Activated naive CD8-positive, alpha-beta T cell treated with anti-CD3 and anti-CD28 coated beads for 36 hours (primary cell): ENCODE measurements at regions not wholly inside any gene's neighbourhood (a gene's known extent, or its start where the extent isn't known, plus 50 kb on each side); places are given as distances from the start of the nearest gene placed in this dataset.
"Not testable (repeated sequence)": the region's sequence is repeated elsewhere in the genome, so short reads cannot be mapped to it uniquely, and the experiment has no call there.

Source experiments
- DNase-seq: peaks from one replicate; pipeline ENCODE4 v3.0.0; 2021
- H3K27ac Mint-ChIP-seq: one replicate; pipeline ENCODE4 v1.8.0; 2022; ENCODE audit warnings: mild to moderate bottlenecking, moderate library complexity, mixed read lengths
- H3K27me3 Mint-ChIP-seq: one replicate; pipeline ENCODE4 v1.8.0; 2022; ENCODE audit warnings: mild to moderate bottlenecking, mixed read lengths
- H3K36me3 Mint-ChIP-seq: one replicate; pipeline ENCODE4 v1.8.0; 2021; ENCODE audit warnings: mild to moderate bottlenecking, mixed read lengths
- H3K4me1 Mint-ChIP-seq: one replicate; pipeline ENCODE4 v1.8.0; 2021; ENCODE audit warnings: mixed read lengths
- H3K4me3 Mint-ChIP-seq: one replicate; pipeline ENCODE4 v1.8.0; 2022; ENCODE audit warnings: mild to moderate bottlenecking, moderate library complexity, mixed read lengths
- H3K9me3 Mint-ChIP-seq: one replicate; pipeline ENCODE4 v1.8.0; 2022; ENCODE audit warnings: mixed read lengths

DNA sequence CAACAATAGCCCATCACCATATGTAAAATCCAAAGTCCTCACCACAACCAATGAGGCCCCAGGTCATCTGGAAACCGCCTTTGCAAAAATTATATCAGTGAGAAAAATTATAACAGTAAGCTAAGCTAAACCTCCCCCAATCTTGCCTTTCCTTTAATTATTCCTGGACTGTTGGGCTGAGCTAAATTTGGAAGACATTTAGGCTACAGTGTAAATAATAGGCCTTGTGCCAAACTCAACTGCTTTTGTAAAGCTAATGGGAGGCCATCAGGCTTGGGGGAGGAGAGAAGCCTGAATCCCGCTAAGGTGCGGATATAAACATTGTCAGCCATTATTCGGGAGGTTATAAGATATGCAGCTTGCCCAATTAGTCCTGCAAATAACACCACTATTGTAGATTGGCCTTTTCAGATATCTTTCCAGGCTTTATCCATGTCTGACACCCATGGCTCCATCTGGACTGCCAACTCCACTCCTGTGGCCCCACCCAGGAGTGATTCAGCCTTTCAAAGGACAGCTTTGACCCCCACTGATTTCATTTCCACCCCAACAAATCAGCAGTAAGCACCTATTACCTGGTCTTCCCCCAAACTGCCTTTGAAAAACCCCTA lies 53.0 kb upstream of the CA12 start:
- no peak overlapping the region for H3K27ac Mint-ChIP-seq
- H3K36me3 Mint-ChIP-seq, result no peaks in the 10 kb centered on the region

DNA sequence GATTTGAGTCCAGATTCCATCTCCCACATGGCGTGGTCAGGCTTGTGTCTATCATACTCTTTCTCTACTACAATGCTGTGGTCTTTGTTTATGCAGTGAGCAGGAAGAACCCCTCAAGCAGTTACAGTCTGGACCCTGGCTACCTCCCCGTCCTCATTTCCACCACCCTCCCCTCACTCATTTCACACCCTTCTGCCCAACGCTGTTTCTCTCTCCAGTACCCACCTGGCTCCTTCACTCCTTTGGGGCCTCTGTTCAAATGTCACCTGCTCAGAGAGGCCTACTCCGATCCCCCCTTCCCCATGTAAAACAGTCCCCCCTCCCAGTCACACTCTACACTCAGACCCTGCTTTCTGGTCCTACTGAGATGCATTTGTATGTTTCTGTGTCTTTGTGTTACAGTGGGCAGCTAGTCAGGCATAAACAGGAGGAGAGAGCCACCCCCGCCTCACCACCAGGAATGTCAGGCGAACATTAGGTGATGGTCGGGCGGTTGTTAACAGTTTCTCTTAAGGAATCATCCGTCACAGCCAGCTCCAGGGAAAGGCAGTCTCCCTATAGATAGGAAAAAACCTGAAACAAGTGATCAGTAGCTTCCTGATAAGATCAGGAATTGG lies 53.7 kb upstream of the CA12 start:
- Mint-ChIP-seq H3K27me3 (no peaks in the 10 kb centered on the region), H3K36me3 (no peaks in the 10 kb centered on the region), H3K4me1 (peaks cover 22% of the 10 kb centered on the region), H3K27ac (no peak overlapping the region), H3K4me3 (no peak overlapping the region), H3K9me3 (no peaks in the 10 kb centered on the region)
- no peak for DNase-seq

More for the DNA sequence above, 53.0 kb upstream of the CA12 start:
- no peaks in the 10 kb centered on the region for H3K9me3 Mint-ChIP-seq
- no peak for DNase-seq
- H3K4me1 Mint-ChIP-seq, result peaks cover 18% of the 10 kb centered on the region
- no peaks in the 10 kb centered on the region for H3K27me3 Mint-ChIP-seq
- no peak overlapping the region for H3K4me3 Mint-ChIP-seq

DNA sequence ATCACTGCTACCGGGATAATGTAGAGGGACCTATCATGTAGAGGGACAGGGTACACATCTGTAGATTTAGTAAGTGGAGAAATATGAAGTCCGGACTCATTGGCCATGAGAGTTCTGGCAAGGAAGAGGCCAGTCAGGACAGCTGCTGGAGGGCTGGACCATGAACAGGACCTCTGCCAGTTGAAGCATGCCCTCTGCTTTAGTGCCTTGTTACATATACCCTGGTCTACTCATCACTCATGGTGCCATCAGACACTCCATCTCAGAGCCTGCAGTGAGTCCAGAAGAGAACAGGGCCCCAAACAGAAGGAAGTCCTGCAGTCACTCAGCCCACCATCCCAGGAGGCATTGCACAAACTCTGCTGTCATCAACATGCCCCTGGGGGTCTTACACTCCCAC lies 54.7 kb upstream of the CA12 start:
- Mint-ChIP-seq H3K36me3 (no peaks in the 10 kb centered on the region), H3K4me1 (peaks cover 29% of the 10 kb centered on the region), H3K27ac (peak overlapping the region; percentile 81), H3K4me3 (no peak overlapping the region), H3K27me3 (no peaks in the 10 kb centered on the region), H3K9me3 (no peaks in the 10 kb centered on the region)
- DNase-seq, result no peak

- Mint-ChIP-seq H3K4me1 (peaks cover 31% of the 10 kb centered on the region), H3K27me3 (no peaks in the 10 kb centered on the region), H3K4me3 (peak overlapping the region; percentile 12), H3K36me3 (no peaks in the 10 kb centered on the region), H3K9me3 (no peaks in the 10 kb centered on the region), H3K27ac (peak overlapping the region; percentile 81)
- peak; percentile 74 for DNase-seq
These were observed 55.3 kb upstream of the CA12 start for GRCh38 chr15:63436872-63437375.

DNA sequence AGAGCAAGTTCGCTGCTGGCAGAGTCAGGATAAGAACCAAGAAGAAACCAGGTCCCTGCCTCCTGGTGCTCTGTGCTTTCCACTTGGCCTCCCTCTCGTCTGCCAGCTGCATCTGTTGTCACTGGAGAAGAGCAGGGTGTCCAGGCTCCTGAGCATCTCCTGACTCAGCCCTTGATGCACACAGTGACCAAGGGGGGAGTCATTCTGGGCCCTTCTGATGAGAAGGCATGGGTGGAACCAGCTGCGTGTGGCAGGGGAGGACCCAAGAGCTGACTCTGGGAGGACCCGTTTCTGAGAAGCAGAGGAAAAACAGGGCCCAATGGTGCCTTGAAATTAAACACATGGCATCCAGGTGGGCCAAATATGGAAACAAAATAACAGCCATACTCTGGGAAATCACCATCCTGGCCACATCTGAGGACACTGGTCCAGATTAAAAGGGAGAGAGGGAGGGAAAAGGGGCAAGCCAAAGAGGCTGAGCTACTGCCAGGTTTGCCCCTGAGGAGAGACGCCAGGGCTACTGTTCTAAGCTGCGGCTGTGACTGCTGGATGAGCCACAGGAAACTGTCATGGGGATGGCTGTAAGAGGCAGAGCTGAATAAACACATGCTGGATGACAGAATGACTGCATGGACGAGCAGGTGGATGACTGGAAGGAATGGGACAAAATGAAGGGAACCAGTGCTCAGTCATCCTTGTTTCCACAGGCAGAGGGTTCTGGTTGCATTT lies 58.1 kb upstream of the CA12 start:
- DNase-seq, result no peak
- H3K4me3 Mint-ChIP-seq, result no peak overlapping the region
- H3K4me1 Mint-ChIP-seq, result peaks cover 34% of the 10 kb centered on the region
- no peaks in the 10 kb centered on the region for H3K27me3 Mint-ChIP-seq
- no peaks in the 10 kb centered on the region for H3K9me3 Mint-ChIP-seq
- H3K27ac Mint-ChIP-seq, result no peak overlapping the region
- no peaks in the 10 kb centered on the region for H3K36me3 Mint-ChIP-seq

DNA sequence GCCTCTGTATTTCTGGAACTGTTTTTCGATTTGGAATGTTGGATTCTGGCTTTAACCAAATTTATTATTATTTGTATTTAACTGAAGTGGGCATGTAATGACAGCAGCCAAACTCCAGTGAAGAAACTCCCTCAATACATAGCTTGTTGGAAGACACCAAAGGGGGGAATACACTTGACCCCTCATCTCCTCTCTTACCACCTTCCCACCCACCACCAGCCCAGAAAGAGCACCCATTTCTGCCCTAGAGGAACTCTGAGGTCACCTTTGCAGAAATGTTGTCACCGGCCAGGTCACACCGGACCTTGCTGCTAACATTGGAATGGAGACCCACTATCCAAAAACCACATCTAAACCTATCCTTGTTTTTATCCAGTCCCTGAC lies 58.6 kb upstream of the CA12 start:
- H3K27me3 Mint-ChIP-seq, result no peaks in the 10 kb centered on the region
- DNase-seq, result no peak
- H3K4me3 Mint-ChIP-seq, result no peak overlapping the region
- H3K9me3 Mint-ChIP-seq, result no peaks in the 10 kb centered on the region
- H3K36me3 Mint-ChIP-seq, result no peaks in the 10 kb centered on the region
- peaks cover 33% of the 10 kb centered on the region for H3K4me1 Mint-ChIP-seq
- no peak overlapping the region for H3K27ac Mint-ChIP-seq

DNA sequence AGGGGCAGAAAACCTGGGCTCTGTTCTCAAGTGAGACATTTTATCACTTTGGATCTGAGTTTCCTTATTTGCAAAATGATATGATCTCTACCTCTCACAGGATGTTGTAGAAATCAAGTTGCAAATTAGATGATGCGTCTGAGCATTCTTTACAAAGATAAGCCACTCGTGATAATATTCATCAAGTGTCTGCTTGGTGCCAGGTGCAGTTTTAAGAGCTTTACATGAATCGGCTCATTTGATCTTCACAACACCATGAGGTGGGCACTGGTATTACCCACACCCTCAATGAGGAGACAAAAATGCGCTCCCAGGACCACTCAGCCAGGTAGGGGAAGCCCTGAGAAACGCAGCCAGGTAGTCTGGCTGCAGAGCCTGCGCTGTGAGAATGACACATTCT lies 59.1 kb upstream of the CA12 start:
- no peak for DNase-seq
- H3K9me3 Mint-ChIP-seq, result no peaks in the 10 kb centered on the region
- H3K27me3 Mint-ChIP-seq, result no peaks in the 10 kb centered on the region
- H3K4me1 Mint-ChIP-seq, result peaks cover 37% of the 10 kb centered on the region
- no peak overlapping the region for H3K27ac Mint-ChIP-seq
- no peaks in the 10 kb centered on the region for H3K36me3 Mint-ChIP-seq
- no peak overlapping the region for H3K4me3 Mint-ChIP-seq

- H3K9me3 Mint-ChIP-seq, result no peaks in the 10 kb centered on the region
- DNase-seq, result no peak
- peaks cover 39% of the 10 kb centered on the region for H3K4me1 Mint-ChIP-seq
- H3K36me3 Mint-ChIP-seq, result no peaks in the 10 kb centered on the region
- H3K27ac Mint-ChIP-seq, result no peak overlapping the region
- no peaks in the 10 kb centered on the region for H3K27me3 Mint-ChIP-seq
- H3K4me3 Mint-ChIP-seq, result no peak overlapping the region
These were observed 59.6 kb upstream of the CA12 start for GRCh38 chr15:63441266-63441665.

DNA sequence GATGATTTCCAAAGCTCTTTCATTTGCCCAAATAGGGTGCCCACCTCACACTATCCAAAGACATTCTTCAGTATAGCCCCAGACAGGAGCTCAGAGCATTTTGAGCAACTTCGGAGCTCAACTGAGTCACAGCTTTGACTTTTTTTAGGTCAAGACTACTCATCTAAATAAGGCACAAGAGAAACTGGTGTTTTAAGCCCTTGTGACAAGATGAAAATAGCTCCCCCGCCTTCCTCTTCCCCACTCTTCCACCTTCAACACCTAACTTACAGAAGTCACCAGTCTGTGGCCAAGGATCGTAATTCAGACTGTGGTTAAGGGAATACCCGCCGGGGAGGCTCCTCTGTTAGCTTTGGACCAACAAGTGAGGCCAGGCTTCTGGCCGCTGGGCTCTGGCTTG lies 60.4 kb upstream of the CA12 start:
- H3K36me3 Mint-ChIP-seq, result no peaks in the 10 kb centered on the region
- H3K27ac Mint-ChIP-seq, result no peak overlapping the region
- no peak overlapping the region for H3K4me3 Mint-ChIP-seq

GRCh38 chr15:63444611-63445010 lies 59.8 kb upstream of the USP3 start:
- Mint-ChIP-seq H3K4me1 (peaks cover 34% of the 10 kb centered on the region), H3K27ac (no peak overlapping the region), H3K4me3 (no peak overlapping the region), H3K36me3 (no peaks in the 10 kb centered on the region), H3K27me3 (no peaks in the 10 kb centered on the region), H3K9me3 (no peaks in the 10 kb centered on the region)
- no peak for DNase-seq

More for the DNA sequence above, 60.4 kb upstream of the CA12 start:
- Mint-ChIP-seq H3K9me3 (no peaks in the 10 kb centered on the region), H3K4me1 (peaks cover 40% of the 10 kb centered on the region), H3K27me3 (no peaks in the 10 kb centered on the region)
- no peak for DNase-seq

GRCh38 chr15:63446255-63446654 lies 58.1 kb upstream of the USP3 start:
- H3K27me3 Mint-ChIP-seq, result no peaks in the 10 kb centered on the region
- H3K27ac Mint-ChIP-seq, result peak overlapping the region; percentile 64
- H3K36me3 Mint-ChIP-seq, result no peaks in the 10 kb centered on the region
- no peak overlapping the region for H3K4me3 Mint-ChIP-seq
- peaks cover 21% of the 10 kb centered on the region for H3K4me1 Mint-ChIP-seq
- no peak for DNase-seq
- H3K9me3 Mint-ChIP-seq, result no peaks in the 10 kb centered on the region

GRCh38 chr15:63447017-63447676 lies 57.2 kb upstream of the USP3 start:
- Mint-ChIP-seq H3K27ac (no peak overlapping the region), H3K27me3 (no peaks in the 10 kb centered on the region), H3K36me3 (no peaks in the 10 kb centered on the region), H3K4me1 (peaks cover 18% of the 10 kb centered on the region), H3K4me3 (no peak overlapping the region), H3K9me3 (no peaks in the 10 kb centered on the region)
- no peak for DNase-seq

- Mint-ChIP-seq H3K36me3 (no peaks in the 10 kb centered on the region), H3K4me3 (no peak overlapping the region), H3K27me3 (no peaks in the 10 kb centered on the region), H3K4me1 (peaks cover 17% of the 10 kb centered on the region), H3K27ac (no peak overlapping the region), H3K9me3 (no peaks in the 10 kb centered on the region)
- no peak for DNase-seq
These were observed 56.1 kb upstream of the USP3 start for GRCh38 chr15:63448266-63448665.

DNA sequence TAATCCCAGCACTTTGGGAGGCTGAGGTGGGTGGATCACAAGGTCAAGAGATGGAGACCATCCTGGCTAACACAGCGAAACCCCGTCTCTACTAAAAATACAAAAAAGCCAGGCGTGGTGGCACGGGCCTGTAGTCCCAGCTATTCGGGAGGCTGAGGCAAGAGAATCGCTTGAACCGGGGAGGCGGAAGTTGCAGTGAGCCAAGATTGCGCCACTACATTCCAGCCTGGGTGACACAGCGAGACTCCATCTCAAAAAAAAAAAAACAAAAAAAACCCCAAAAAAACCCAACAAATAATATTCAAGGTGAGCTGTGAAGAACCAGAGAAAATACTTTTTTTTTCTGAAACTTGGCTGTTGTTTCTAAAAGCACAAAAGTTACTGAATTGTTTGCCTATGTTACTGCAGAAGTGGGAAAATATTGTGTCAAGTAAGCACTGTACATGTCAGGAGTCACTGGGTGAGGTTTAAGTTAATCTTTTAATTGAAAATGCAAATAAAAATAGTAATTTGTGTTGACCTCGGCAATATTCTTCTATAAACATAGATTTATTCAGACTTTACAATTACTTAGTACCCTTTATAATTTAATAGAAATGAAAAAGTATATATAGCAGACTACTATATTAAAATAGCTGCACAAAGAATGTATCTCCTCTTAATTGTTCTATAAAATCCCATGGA lies 55.4 kb upstream of the USP3 start:
- peaks cover 17% of the 10 kb centered on the region for H3K4me1 Mint-ChIP-seq
- not testable (repeated sequence) for H3K27ac Mint-ChIP-seq, H3K4me3 Mint-ChIP-seq, H3K27me3 Mint-ChIP-seq, H3K9me3 Mint-ChIP-seq, H3K36me3 Mint-ChIP-seq, DNase-seq

DNA sequence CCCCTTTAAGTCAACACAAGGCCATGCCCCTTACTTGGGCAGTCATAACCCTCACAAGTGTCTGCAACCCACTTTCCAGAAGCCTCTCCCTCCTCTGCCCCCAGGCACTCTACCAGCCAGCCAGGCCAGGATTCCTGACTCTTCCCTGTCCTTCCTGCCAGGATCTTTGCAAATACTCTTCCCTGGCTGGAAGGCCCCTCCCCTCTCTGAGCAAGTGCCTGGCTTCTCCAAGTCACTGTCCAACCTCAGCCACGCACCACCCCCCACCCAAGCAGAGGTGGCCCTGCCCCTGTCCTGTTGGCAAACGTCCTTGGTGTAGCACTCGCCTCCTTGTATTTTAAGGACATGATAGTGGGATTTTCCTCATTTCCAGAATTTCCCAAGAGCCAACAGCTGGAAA lies 54.7 kb upstream of the USP3 start:
- Mint-ChIP-seq H3K4me1 (peaks cover 17% of the 10 kb centered on the region), H3K27me3 (no peaks in the 10 kb centered on the region), H3K27ac (no peak overlapping the region), H3K4me3 (no peak overlapping the region), H3K9me3 (no peaks in the 10 kb centered on the region), H3K36me3 (no peaks in the 10 kb centered on the region)
- no peak for DNase-seq
